LNCaP clone FGC (cell line): ENCODE measurements at regions not wholly inside any gene's neighbourhood (a gene's known extent, or its start where the extent isn't known, plus 50 kb on each side); places are given as distances from the start of the nearest gene placed in this dataset.

Experiments used
- DNase-seq: peaks from one replicate; pipeline ENCODE4 v3.0.0-alpha.2; 2011; ENCODE audit warnings: low read depth
- H3K4me3 ChIP-seq: 2 replicates; pipeline ENCODE4 v1.5.1; 2011; ENCODE audit warnings: mild to moderate bottlenecking, low read depth, low read length, control low read depth
- TF ChIP-seq, protein P1 (sequence below): IDR thresholded peaks from 2 replicates; pipeline ENCODE4 v1.5.1; 2012; ENCODE audit warnings: mild to moderate bottlenecking; ENCODE audit not compliant: control insufficient read depth, insufficient read depth; ENCODE audit errors: extremely low read depth

GRCh38 chr11:134662629-134663360 is 250.8 kb upstream of the B3GAT1 start:
- TF ChIP-seq, protein P1, sequence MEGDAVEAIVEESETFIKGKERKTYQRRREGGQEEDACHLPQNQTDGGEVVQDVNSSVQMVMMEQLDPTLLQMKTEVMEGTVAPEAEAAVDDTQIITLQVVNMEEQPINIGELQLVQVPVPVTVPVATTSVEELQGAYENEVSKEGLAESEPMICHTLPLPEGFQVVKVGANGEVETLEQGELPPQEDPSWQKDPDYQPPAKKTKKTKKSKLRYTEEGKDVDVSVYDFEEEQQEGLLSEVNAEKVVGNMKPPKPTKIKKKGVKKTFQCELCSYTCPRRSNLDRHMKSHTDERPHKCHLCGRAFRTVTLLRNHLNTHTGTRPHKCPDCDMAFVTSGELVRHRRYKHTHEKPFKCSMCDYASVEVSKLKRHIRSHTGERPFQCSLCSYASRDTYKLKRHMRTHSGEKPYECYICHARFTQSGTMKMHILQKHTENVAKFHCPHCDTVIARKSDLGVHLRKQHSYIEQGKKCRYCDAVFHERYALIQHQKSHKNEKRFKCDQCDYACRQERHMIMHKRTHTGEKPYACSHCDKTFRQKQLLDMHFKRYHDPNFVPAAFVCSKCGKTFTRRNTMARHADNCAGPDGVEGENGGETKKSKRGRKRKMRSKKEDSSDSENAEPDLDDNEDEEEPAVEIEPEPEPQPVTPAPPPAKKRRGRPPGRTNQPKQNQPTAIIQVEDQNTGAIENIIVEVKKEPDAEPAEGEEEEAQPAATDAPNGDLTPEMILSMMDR, result no peak
- no peak for DNase-seq
- H3K4me3 ChIP-seq, result no peak overlapping the region

DNA sequence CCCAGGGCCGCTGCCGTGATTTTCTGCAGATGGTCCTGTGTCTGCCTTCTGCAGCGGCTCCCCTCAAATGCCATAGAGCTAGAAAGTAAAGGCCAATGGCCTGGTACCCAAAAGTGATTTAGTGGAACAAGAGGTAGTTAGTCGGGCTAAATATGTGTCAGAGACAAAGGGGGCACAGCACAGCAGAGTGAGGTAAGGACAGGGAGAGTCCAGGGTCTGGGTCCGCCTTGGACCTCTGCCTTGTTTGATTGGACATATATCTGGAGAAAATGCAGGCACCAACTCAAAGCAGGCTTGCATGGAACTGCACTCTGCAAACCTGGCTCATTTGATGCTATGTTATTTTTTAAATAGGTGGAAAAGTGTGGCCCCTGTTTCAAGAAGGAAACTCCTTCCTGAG is 249.6 kb upstream of the B3GAT1 start:
- TF ChIP-seq, protein P1, result no peak
- no peak overlapping the region for H3K4me3 ChIP-seq
- no peak for DNase-seq

DNA sequence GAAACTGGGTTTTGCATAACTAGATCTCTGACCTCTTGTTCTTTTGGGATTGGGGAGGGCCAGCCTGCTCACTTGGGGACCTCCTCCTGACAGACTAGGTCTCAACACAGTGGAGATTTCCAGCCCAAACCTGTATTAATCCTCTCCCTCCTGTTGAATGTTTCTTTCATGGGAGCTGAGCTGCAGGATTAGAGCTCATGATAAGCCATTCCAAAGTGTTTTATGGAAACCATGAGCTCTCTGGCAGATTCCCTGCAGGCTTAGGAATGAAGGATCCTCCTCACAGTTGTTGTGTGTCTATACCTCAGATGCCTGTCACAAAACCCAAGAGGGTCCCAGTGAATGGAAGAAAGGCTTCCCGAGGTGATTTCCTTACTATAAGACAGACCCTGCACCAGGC is 248.4 kb upstream of the B3GAT1 start:
- H3K4me3 ChIP-seq, result no peak overlapping the region
- TF ChIP-seq, protein P1, result no peak
- no peak for DNase-seq

- no peak for DNase-seq
- no peak overlapping the region for H3K4me3 ChIP-seq
These were observed 247.8 kb upstream of the B3GAT1 start for GRCh38 chr11:134659882-134660281.

GRCh38 chr11:134658481-134659225 is 246.6 kb upstream of the B3GAT1 start:
- TF ChIP-seq, protein P1, result no peak

More at GRCh38 chr11:134659882-134660281, 247.8 kb upstream of the B3GAT1 start:
- TF ChIP-seq, protein P1, result no peak

GRCh38 chr11:134657631-134658030 is 245.6 kb upstream of the B3GAT1 start:
- no peak for DNase-seq
- H3K4me3 ChIP-seq, result no peak overlapping the region
- TF ChIP-seq, protein P1, result no peak

More at GRCh38 chr11:134658481-134659225, 246.6 kb upstream of the B3GAT1 start:
- no peak overlapping the region for H3K4me3 ChIP-seq
- DNase-seq, result no peak
